HEK293 (cell line): ENCODE measurements at regions not wholly inside any gene's neighbourhood (a gene's known extent, or its start where the extent isn't known, plus 50 kb on each side); places are given as distances from the start of the nearest gene placed in this dataset.

Experiments used
- CTCF ChIA-PET: fragments of 350-600 bp; formaldehyde crosslinking; extraction: SDS; loops from one replicate; lab custom pipeline; 2021; ENCODE audit warnings: antibody characterized with exemption; lab: Yijun Ruan, JAX
- POLR2A ChIA-PET: fragments of 300-600 bp; formaldehyde crosslinking; extraction: SDS; loops from one replicate; lab custom pipeline; 2020; ENCODE audit warnings: antibody characterized with exemption, inconsistent platforms; lab: Yijun Ruan, JAX
- H3K27ac ChIP-seq: fragments of 200-500 bp; sonication (Bioruptor generic); 2 replicates; pipeline ENCODE4 v1.5.1; 2014; ENCODE audit warnings: low read depth, low read length, control low read depth, inconsistent platforms; ENCODE audit errors: extremely low read depth
- H3K36me3 ChIP-seq, 2 experiments: fragments of 200-500 bp in 1 of 2; sonication (Bioruptor generic) in 1 of 2; 1 replicate in 1 of 2; 2 replicates in 1 of 2; pipeline ENCODE4 v1.5.1; 2014 to 2017; ENCODE audit warnings: inconsistent platforms in 2 of 2, low read length in 2 of 2; ENCODE audit not compliant: control insufficient read depth in 2 of 2, insufficient read depth in 1 of 2
- H3K4me1 ChIP-seq: fragments of 200-500 bp; sonication (Bioruptor generic); 2 replicates; pipeline ENCODE4 v1.5.1; 2014; ENCODE audit warnings: mild to moderate bottlenecking, low read length, inconsistent platforms; ENCODE audit not compliant: control insufficient read depth, insufficient read depth
- H3K4me3 ChIP-seq: 2 replicates; pipeline ENCODE4 v1.5.1; 2011; ENCODE audit warnings: low read depth, mild to moderate bottlenecking, control low read depth, low read length, moderate library complexity
- H3K9me3 ChIP-seq: fragments of 200-500 bp; sonication (Bioruptor generic); 2 replicates; pipeline ENCODE4 v1.5.1; 2014; ENCODE audit warnings: low read depth, low read length, inconsistent platforms; ENCODE audit not compliant: control insufficient read depth, insufficient read depth
- MZF1 ChIP-seq: fragments of 450-650 bp; formaldehyde crosslinking; IDR thresholded peaks from 2 replicates; pipeline ENCODE4 v1.5.1; 2017; ENCODE audit warnings: missing biosample characterization, missing genetic modification characterization, borderline replicate concordance
- SP3 ChIP-seq: fragments of 450-650 bp; formaldehyde crosslinking; IDR thresholded peaks from 2 replicates; pipeline ENCODE4 v1.5.1; 2016; ENCODE audit warnings: missing biosample characterization, missing genetic modification characterization
- SP7 ChIP-seq: fragments of 450-650 bp; formaldehyde crosslinking; IDR thresholded peaks from 2 replicates; pipeline ENCODE4 v1.5.1; 2016; ENCODE audit warnings: missing biosample characterization, missing genetic modification characterization
- WT1 ChIP-seq: fragments of 450-650 bp; formaldehyde crosslinking; IDR thresholded peaks from 2 replicates; pipeline ENCODE4 v1.5.1; 2016; ENCODE audit warnings: missing biosample characterization, missing genetic modification characterization
- ZNF146 ChIP-seq: fragments of 450-650 bp; formaldehyde crosslinking; IDR thresholded peaks from 2 replicates; pipeline ENCODE4 v1.5.1; 2016; ENCODE audit warnings: missing biosample characterization, missing genetic modification characterization
- ZNF16 ChIP-seq: fragments of 450-650 bp; formaldehyde crosslinking; IDR thresholded peaks from 2 replicates; pipeline ENCODE4 v1.5.1; 2016; ENCODE audit warnings: low read depth, missing biosample characterization, missing genetic modification characterization
- ZNF19 ChIP-seq: fragments of 450-650 bp; formaldehyde crosslinking; IDR thresholded peaks from 2 replicates; pipeline ENCODE4; 2016; ENCODE audit warnings: missing biosample characterization, missing genetic modification characterization, low read depth
- ZNF248 ChIP-seq: fragments of 450-650 bp; formaldehyde crosslinking; IDR thresholded peaks from 2 replicates; pipeline ENCODE4 v1.5.1; 2017; ENCODE audit warnings: missing biosample characterization, missing genetic modification characterization
- ZNF391 ChIP-seq: fragments of 450-650 bp; formaldehyde crosslinking; IDR thresholded peaks from 2 replicates; pipeline ENCODE4 v1.5.1; 2016; ENCODE audit warnings: low read depth, missing biosample characterization, missing genetic modification characterization, borderline replicate concordance
- ZNF510 ChIP-seq: fragments of 450-650 bp; formaldehyde crosslinking; IDR thresholded peaks from 2 replicates; pipeline ENCODE4 v1.5.1; 2018; ENCODE audit warnings: mild to moderate bottlenecking, missing genetic modification characterization, missing biosample characterization; ENCODE audit not compliant: insufficient replicate concordance
- ZNF571 ChIP-seq: fragments of 450-650 bp; formaldehyde crosslinking; IDR thresholded peaks from 2 replicates; pipeline ENCODE4 v1.5.0; 2017; ENCODE audit warnings: missing biosample characterization, missing genetic modification characterization
- ZSCAN30 ChIP-seq: fragments of 450-650 bp; IDR thresholded peaks from 2 replicates; pipeline ENCODE4 v1.5.1; 2018; ENCODE audit warnings: missing biosample characterization, mild to moderate bottlenecking, missing genetic modification characterization, moderate library complexity
- TF ChIP-seq, protein P1 (sequence below): fragments of 450-650 bp; formaldehyde crosslinking; IDR thresholded peaks from 2 replicates; pipeline ENCODE4 v1.5.1; 2016; ENCODE audit warnings: missing biosample characterization, missing genetic modification characterization
- TF ChIP-seq, protein P2 (sequence below): fragments of 450-650 bp; formaldehyde crosslinking; IDR thresholded peaks from 2 replicates; pipeline ENCODE4 v1.5.1; 2016; ENCODE audit warnings: missing biosample characterization, missing genetic modification characterization
- TF ChIP-seq, protein P3 (sequence below): fragments of 450-650 bp; formaldehyde crosslinking; IDR thresholded peaks from 2 replicates; pipeline ENCODE4 v1.5.1; 2016; ENCODE audit warnings: missing biosample characterization, missing genetic modification characterization
- TF ChIP-seq, protein P4 (sequence below): fragments of 450-650 bp; formaldehyde crosslinking; conservative IDR thresholded peaks from 2 replicates; pipeline ENCODE4 v1.5.1; 2016; ENCODE audit warnings: low read depth, missing biosample characterization, missing genetic modification characterization

DNA sequence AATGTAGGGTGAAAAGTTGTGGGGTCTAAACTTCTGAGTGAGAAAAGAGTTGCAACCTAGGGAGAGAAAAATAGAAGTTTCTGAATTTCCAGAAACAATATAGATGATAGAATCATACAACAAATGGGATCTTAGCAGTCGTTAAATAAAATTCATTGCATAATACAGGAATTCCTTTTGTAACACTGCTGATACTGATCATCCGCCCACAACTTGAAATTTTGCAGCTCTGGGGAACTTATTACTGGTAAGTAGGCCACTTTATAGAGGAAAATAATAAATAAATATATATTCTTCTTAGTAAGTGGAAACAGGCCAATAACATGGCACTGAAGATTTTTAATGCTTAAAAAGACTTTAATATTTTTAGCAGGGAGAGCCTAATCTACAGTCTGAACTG, 81.9 kb upstream of the SMIM30 start:
- POLR2A ChIA-PET = no interaction called here

DNA sequence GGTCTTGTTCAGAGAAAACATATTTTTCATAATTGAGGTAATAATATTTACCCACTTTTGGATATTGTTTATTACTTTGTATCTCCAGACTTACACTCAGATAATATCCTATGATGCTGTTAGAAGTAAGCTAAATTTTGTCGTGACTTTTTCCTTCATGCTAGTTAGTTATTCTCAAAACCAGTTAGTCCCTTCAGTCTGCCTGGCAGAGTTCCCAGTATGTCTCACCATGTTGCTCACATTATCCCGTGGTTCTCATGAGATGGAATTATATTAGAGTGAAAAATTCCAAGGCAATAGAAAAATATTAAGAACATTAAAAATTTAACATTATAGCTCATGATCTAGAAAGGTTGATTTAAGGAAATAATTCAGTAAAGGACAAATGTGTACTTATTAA, 81.5 kb upstream of the SMIM30 start:
- no peak overlapping the region for H3K4me3 ChIP-seq
- TF ChIP-seq ZNF146 (tag by site-specific recombination) (no peak), ZNF248 (tag by site-specific recombination) (no peak), MZF1 (tag by site-specific recombination) (no peak), ZNF571 (tag by site-specific recombination) (no peak), SP7 (tag by site-specific recombination) (no peak)
- TF ChIP-seq, protein P1, sequence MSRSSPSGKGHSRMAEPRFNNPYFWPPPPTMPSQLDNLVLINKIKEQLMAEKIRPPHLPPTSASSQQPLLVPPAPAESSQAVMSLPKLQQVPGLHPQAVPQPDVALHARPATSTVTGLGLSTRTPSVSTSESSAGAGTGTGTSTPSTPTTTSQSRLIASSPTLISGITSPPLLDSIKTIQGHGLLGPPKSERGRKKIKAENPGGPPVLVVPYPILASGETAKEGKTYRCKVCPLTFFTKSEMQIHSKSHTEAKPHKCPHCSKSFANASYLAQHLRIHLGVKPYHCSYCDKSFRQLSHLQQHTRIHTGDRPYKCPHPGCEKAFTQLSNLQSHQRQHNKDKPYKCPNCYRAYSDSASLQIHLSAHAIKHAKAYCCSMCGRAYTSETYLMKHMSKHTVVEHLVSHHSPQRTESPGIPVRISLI (tag by site-specific recombination) = no peak
- CTCF ChIA-PET = interaction anchor here (0.8 kb wide), 1 partner anchor 89 kb away, joined by 3 read pairs; no protein-coding TSS in a partner anchor
- POLR2A ChIA-PET = no interaction called here
- H3K36me3 ChIP-seq = no peaks in the 10 kb centered on the region
- H3K4me1 ChIP-seq = no peaks in the 10 kb centered on the region
- H3K9me3 ChIP-seq = no peaks in the 10 kb centered on the region
- no peak overlapping the region for H3K27ac ChIP-seq

More for the DNA sequence above, 81.9 kb upstream of the SMIM30 start:
- Histone ChIP-seq H3K4me3 (no peak overlapping the region), H3K36me3 (no peaks in the 10 kb centered on the region), H3K9me3 (no peaks in the 10 kb centered on the region), H3K4me1 (no peaks in the 10 kb centered on the region), H3K27ac (no peak overlapping the region)
- no peak for TF ChIP-seq ZNF510
- TF ChIP-seq WT1 = no peak
- TF ChIP-seq, protein P2, sequence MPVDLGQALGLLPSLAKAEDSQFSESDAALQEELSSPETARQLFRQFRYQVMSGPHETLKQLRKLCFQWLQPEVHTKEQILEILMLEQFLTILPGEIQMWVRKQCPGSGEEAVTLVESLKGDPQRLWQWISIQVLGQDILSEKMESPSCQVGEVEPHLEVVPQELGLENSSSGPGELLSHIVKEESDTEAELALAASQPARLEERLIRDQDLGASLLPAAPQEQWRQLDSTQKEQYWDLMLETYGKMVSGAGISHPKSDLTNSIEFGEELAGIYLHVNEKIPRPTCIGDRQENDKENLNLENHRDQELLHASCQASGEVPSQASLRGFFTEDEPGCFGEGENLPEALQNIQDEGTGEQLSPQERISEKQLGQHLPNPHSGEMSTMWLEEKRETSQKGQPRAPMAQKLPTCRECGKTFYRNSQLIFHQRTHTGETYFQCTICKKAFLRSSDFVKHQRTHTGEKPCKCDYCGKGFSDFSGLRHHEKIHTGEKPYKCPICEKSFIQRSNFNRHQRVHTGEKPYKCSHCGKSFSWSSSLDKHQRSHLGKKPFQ (tag by site-specific recombination) = no peak
- TF ChIP-seq, protein P3, sequence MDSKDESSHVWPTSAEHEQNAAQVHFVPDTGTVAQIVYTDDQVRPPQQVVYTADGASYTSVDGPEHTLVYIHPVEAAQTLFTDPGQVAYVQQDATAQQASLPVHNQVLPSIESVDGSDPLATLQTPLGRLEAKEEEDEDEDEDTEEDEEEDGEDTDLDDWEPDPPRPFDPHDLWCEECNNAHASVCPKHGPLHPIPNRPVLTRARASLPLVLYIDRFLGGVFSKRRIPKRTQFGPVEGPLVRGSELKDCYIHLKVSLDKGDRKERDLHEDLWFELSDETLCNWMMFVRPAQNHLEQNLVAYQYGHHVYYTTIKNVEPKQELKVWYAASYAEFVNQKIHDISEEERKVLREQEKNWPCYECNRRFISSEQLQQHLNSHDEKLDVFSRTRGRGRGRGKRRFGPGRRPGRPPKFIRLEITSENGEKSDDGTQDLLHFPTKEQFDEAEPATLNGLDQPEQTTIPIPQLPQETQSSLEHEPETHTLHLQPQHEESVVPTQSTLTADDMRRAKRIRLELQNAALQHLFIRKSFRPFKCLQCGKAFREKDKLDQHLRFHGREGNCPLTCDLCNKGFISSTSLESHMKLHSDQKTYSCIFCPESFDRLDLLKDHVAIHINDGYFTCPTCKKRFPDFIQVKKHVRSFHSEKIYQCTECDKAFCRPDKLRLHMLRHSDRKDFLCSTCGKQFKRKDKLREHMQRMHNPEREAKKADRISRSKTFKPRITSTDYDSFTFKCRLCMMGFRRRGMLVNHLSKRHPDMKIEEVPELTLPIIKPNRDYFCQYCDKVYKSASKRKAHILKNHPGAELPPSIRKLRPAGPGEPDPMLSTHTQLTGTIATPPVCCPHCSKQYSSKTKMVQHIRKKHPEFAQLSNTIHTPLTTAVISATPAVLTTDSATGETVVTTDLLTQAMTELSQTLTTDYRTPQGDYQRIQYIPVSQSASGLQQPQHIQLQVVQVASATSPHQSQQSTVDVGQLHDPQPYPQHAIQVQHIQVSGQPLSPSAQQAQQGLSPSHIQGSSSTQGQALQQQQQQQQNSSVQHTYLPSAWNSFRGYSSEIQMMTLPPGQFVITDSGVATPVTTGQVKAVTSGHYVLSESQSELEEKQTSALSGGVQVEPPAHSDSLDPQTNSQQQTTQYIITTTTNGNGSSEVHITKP (tag by site-specific recombination) = no peak
- TF ChIP-seq ZNF16 (tag by site-specific recombination) = no peak
- no peak for TF ChIP-seq ZNF19
- TF ChIP-seq ZNF248 (tag by site-specific recombination) = no peak
- no peak for TF ChIP-seq ZSCAN30 (tag by site-specific recombination)
- no peak for TF ChIP-seq ZNF391
- no peak for TF ChIP-seq ZNF571 (tag by site-specific recombination)
- TF ChIP-seq SP7 (tag by site-specific recombination) = no peak
- TF ChIP-seq, protein P4, sequence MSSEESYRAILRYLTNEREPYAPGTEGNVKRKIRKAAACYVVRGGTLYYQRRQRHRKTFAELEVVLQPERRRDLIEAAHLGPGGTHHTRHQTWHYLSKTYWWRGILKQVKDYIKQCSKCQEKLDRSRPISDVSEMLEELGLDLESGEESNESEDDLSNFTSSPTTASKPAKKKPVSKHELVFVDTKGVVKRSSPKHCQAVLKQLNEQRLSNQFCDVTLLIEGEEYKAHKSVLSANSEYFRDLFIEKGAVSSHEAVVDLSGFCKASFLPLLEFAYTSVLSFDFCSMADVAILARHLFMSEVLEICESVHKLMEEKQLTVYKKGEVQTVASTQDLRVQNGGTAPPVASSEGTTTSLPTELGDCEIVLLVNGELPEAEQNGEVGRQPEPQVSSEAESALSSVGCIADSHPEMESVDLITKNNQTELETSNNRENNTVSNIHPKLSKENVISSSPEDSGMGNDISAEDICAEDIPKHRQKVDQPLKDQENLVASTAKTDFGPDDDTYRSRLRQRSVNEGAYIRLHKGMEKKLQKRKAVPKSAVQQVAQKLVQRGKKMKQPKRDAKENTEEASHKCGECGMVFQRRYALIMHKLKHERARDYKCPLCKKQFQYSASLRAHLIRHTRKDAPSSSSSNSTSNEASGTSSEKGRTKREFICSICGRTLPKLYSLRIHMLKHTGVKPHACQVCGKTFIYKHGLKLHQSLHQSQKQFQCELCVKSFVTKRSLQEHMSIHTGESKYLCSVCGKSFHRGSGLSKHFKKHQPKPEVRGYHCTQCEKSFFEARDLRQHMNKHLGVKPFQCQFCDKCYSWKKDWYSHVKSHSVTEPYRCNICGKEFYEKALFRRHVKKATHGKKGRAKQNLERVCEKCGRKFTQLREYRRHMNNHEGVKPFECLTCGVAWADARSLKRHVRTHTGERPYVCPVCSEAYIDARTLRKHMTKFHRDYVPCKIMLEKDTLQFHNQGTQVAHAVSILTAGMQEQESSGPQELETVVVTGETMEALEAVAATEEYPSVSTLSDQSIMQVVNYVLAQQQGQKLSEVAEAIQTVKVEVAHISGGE = no peak
- TF ChIP-seq SP3 (tag by site-specific recombination) = no peak
- CTCF ChIA-PET = interaction anchor here (0.8 kb wide), 1 partner anchor 89 kb away, joined by 3 read pairs; no protein-coding TSS in a partner anchor
